GM21381 (cell line): ENCODE measurements at regions not wholly inside any gene's neighbourhood (a gene's known extent, or its start where the extent isn't known, plus 50 kb on each side); places are given as distances from the start of the nearest gene placed in this dataset.
"Not testable (repeated sequence)": the region's sequence is repeated elsewhere in the genome, so short reads cannot be mapped to it uniquely, and the experiment has no call there.

Source experiments
- ATAC-seq: cut with Tn5 transposase; IDR thresholded peaks from one replicate; pipeline ENCODE4 v1.9.1; 2021; ENCODE audit warnings: mild to moderate bottlenecking, moderate library complexity; ENCODE audit not compliant: unreplicated experiment

DNA sequence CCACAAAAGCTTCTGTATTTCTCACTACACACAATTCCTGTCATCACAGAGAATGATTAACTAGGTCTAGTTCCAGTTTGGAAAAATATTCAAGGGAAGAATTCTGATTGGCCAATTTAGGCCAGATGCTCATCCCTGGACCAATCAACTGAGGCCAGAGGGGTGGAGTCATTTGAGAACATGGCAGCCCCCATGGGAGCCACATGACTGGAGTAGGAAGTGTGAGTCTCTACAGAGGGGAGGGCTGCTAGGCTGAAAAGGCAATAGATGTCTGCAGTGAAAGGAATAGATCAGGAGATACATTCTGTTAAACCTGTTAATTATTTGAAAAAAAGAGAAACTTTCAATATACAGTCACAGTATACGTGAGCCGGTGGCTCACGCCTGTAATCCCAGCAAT lies 125.2 kb downstream of the UNC93B1 start:
- not testable (repeated sequence) for ATAC-seq

- not testable (repeated sequence) for ATAC-seq
These were observed 126.6 kb downstream of the UNC93B1 start for GRCh38 chr11:67877316-67877715.

- not testable (repeated sequence) for ATAC-seq
These were observed 130.7 kb downstream of the UNC93B1 start for GRCh38 chr11:67873223-67873622.

DNA sequence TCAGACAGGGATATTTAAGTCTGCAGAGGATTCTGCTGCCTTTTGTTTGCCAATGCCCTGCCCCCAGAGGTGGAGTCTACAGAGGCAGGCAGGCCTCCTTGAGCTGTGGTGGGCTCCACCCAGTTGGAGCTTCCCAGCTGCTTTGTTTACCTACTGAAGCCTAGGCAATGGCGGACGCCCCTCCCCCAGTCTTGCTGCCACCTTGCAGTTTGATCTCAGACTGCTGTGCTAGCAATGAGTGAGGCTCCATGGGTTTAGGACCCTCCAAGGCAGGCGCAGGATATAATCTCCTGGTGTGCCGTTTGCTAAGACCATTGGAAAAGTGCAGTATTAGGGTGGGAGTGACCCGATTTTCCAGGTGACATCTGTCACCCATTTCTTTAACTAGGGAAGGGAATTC lies 132.7 kb downstream of the UNC93B1 start:
- ATAC-seq, result not testable (repeated sequence)

DNA sequence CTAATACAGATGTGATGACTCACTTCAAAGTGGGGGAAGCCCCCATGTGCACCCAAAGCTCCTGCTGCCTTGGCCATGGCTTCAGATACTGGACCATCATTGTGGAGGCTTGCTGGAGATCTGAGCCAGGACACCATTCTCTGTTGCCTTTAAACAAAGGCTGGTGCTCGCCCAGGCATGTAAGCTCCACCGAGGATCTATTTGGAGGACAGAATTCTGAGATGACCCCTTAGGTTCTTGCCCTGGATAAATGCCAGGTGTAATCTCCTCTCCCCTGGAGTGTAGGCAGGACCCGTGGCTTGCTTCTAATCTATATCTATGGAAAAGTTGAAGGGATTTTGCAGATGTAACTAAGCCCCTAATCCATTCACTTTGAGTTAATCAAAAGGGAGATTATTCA lies 141.0 kb downstream of the UNC93B1 start:
- ATAC-seq, result not testable (repeated sequence)

DNA sequence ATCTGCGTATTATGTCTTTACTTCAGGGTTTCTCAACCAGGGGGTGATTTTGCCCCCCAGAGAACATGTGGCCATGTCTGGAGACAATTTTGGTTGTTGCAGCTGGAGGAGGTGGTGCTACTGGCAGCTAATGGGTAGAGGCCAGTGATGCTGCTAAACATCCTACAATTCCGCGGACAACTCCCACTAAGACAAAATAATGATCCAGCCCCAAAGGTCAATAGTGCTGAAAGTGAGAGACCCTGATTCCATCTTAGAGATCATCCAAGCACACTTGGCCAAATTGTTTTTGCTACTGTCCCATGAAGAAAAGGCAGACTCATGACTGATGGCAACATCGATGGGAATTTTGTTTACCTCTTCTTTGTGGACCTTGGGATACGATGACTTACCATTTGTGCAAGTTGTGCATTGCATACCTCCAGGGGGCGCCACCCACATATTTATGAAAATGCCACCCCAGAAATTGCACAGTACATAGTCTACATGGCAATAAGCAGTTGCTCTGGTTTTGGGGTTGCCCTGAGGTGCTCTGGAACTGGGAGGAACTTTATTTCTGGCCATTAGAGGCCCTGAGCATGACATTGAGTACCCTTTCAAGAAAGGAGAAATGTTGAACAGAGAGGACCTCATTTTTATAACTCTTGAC lies 144.3 kb downstream of the UNC93B1 start:
- ATAC-seq, result not testable (repeated sequence)

- not testable (repeated sequence) for ATAC-seq
These were observed 153.2 kb downstream of the UNC93B1 start for GRCh38 chr11:67850747-67851146.

GRCh38 chr11:67849766-67850165 lies 154.1 kb downstream of the UNC93B1 start:
- not testable (repeated sequence) for ATAC-seq

DNA sequence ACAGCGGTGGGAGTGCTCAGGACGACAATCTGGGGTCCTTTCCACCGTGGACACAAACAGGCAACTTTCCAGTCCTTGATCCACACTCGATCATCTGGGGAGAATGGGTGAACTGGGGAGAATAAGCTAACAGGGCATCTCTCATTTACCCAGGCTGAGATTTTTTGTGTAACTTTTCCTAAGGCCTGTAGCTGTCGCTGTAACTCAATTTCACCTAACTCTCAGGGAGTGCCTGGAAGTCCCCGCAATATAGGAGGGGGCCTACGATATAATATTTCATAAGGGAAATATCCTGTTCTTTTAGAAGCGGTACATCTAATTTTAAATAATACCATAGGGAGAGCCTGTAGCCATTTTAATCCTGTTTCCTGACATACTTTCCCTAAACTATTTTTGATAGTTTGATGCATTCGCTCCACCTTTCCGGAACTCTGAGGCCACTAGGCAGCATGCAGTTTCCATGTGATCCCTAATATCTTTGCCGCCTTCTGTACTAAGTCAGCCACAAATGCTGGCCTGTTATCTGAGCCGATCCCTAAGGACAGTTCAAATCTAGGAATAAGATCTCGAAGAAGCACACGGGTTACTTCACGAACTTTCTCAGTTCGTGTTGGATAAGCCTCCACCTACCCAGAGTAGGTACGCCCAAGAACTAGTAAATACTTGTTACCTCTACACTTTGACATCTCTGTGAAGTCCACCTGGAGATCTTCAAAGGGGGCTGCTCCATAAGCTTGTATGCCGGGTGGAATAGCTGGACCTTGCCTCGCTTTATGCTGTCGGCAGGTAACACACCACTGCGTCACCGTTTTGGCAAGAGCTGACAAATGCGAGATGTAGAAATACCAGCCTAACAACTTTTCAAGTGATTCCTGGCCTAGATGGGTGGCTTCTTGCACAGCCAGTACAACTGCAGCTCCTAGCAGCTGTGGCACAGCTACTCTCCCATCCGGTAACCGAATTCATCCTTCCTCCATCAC lies 155.7 kb downstream of the UNC93B1 start:
- not testable (repeated sequence) for ATAC-seq

- ATAC-seq, result not testable (repeated sequence)
These were observed 157.6 kb downstream of the UNC93B1 start for GRCh38 chr11:67846303-67846702.

DNA sequence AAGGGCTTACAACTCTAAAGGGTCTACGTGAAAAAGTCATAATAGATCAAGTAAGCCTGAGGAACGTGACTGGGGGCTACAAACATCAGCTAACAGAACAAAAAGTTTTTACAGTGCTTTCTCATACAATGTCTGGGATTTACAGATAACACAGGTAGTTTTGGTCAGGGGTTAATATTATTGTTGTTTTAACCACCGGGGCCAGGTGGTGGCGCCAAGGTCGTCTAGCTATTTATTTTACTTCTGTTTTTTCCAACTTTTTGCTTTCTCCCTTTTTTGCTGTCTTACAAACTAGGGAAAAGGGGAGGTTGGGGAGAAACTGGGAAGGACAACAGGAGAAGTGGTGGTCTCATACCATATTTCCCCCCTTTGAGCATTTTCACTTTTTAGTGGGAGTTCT lies 158.6 kb downstream of the UNC93B1 start:
- not testable (repeated sequence) for ATAC-seq

DNA sequence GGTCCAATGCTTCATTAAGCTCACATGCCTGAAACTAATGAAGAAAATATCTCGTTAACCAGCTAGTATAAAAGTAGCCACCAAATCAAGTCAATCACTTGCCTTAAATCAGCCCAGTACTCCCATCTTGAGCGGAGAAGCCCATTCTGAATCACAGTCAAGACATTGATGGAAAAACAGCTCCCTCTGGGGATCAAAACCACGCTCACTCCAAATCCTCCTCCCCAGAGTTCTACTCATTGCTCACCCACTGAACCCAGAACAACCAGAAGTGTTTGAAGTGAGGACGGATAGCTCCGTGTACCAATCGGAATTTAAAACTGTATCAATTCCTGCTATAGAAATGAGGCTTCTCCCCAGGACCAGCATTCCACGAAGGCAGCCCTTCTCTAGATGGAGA lies 163.3 kb downstream of the UNC93B1 start:
- not testable (repeated sequence) for ATAC-seq

- ATAC-seq, result not testable (repeated sequence)
These were observed 155.7 kb upstream of the ALDH3B2 start for GRCh38 chr11:67830152-67830551.

DNA sequence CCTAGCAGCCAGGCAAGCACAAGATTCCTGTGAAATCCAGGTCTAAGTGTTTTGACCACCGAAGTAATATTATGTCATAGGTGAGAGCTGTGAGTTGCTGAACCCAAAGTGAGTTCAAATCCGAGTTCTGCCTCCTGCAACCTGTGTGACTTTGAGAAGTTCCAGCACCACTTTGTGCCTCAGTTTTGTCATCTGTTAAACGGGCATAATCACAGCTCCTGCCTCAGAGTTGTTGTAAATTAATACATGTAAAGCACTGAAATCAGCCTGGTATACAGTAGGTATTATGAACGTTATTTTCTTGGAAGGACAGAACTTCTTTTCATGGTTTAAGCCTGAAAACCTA lies 152.5 kb upstream of the ALDH3B2 start:
- ATAC-seq, result not testable (repeated sequence)

- not testable (repeated sequence) for ATAC-seq
These were observed 151.9 kb upstream of the ALDH3B2 start for GRCh38 chr11:67826028-67826950.

- not testable (repeated sequence) for ATAC-seq
These were observed 150.4 kb upstream of the ALDH3B2 start for GRCh38 chr11:67824861-67825260.

DNA sequence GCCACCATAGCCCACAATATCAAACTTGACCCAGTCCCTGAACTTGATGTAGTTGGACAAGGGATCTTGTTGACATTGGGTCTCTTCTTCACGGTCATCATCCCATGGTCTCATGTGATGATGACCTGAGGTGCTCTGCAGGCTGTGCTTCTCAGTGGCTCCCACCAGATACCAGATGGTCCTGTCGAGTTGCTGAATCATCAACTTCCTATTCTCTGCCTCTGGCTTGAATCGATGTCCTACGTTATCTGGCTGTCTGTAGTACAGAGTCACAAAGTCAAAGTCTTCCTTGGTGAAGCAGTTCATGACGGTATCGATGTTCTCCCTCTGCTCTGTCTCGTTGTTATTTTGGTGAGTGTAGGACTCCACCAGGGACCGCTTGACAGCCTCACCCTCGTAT lies 145.7 kb upstream of the ALDH3B2 start:
- ATAC-seq, result no peak

DNA sequence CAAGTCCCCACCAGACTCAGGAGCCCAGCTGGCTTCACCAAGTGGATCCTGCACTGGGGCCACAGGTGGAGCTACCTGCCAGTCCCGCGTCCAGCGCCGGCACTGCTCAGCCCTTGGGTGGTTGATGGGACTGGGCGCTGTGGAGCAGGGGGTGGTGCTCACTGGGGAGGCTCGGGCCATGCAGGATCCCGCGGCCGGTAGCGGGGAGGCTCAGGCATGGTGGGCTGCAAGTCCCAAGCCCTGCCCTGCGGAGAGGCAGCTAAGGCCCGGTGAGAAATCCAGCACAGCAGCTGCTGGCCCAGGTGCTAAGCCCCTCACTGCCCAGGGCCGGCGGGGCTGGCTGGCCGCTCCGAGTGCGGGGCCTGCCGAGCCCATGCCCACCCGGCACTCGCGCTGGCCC lies 143.1 kb upstream of the ALDH3B2 start:
- ATAC-seq, result not testable (repeated sequence)

DNA sequence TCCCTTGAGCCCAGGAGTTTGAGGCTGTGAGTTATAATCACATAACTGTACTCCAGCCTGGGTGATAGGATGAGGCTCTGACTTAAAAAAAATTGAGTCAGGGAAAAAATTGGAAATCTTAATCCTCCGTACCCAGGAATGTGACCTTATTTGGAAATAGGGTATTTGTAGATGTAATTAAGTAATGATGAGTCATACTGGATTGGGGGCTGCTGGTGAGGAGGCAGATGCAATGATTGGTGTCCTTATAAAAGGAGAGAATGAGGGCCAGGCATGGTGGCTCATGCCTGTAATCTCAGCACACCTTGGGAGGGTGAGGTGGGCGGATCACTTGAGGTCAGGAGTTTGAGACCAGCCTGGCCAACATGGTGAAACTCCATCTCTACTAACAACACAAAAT lies 134.9 kb upstream of the ALDH3B2 start:
- not testable (repeated sequence) for ATAC-seq

- not testable (repeated sequence) for ATAC-seq
These were observed 133.5 kb upstream of the ALDH3B2 start for GRCh38 chr11:67807896-67808295.

- not testable (repeated sequence) for ATAC-seq
These were observed 132.4 kb upstream of the ALDH3B2 start for GRCh38 chr11:67806728-67807235.
